ENCODE measurements at regions not wholly inside any gene's neighbourhood (a gene's known extent, or its start where the extent isn't known, plus 50 kb on each side); places are given as distances from the start of the nearest gene placed in this dataset.

- TF ChIP-seq GATA2 (IDR thresholded peaks at IDR 0.05; ENCODE audit: low read depth, low read length) = no peak
- no peak for TF ChIP-seq GATA3 (IDR thresholded peaks at IDR 0.05; ENCODE audit: low read depth, low read length)
Observed at GRCh38 chr1:29711582-29712283, 475.4 kb downstream of the PTPRU start.

Measured in SH-SY5Y (cell line).